H1 (cell line): ENCODE measurements at regions not wholly inside any gene's neighbourhood (a gene's known extent, or its start where the extent isn't known, plus 50 kb on each side); places are given as distances from the start of the nearest gene placed in this dataset.

Source experiments
- CTCF ChIA-PET: fragments of 300-600 bp; sonication (Branson Sonifier 250); formaldehyde crosslinking; loops from one replicate; lab custom pipeline; 2021; ENCODE audit not compliant: partially characterized antibody; lab: Charles Lee
- POLR2A ChIA-PET: fragments of 300-600 bp; sonication (Branson Sonifier 250); formaldehyde crosslinking; loops from one replicate; lab custom pipeline; 2021; ENCODE audit warnings: inconsistent platforms; ENCODE audit not compliant: partially characterized antibody; lab: Charles Lee
- DNase-seq, 2 experiments: peaks; one replicate each; pipeline versions ENCODE4 v3.0.0 to v3.0.0-alpha.2; 2010 to 2022; ENCODE audit warnings: low spot score in 2 of 2, low read depth in 1 of 2, mixed read lengths in 1 of 2
- FAIRE-seq: peaks from 2 replicates; lab custom pipeline; 2011; peaks lifted over from hg19 to GRCh38; lab: Jason Lieb, UNC
- H2AFZ ChIP-seq: 2 replicates; pipeline ENCODE4 v1.8.1; 2012; ENCODE audit warnings: low read length, inconsistent platforms
- H2AK5ac ChIP-seq: 2 replicates; pipeline ENCODE4 v1.6.1; 2013; ENCODE audit warnings: low read depth, low read length
- H2BK120ac ChIP-seq: replicated peaks from 2 replicates; pipeline ENCODE3; 2013; ENCODE audit warnings: low read depth, low read length, inconsistent platforms
- H2BK12ac ChIP-seq: 2 replicates; pipeline ENCODE4 v1.6.1; 2013; ENCODE audit warnings: low read depth, low read length
- H2BK15ac ChIP-seq: 2 replicates; pipeline ENCODE4 v1.6.1; 2013; ENCODE audit warnings: low read length
- H2BK20ac ChIP-seq: 2 replicates; pipeline ENCODE4 v1.6.1; 2013; ENCODE audit warnings: low read length
- H2BK5ac ChIP-seq: 2 replicates; pipeline ENCODE4 v1.6.1; 2013; ENCODE audit warnings: low read depth, low read length
- H3K14ac ChIP-seq: 2 replicates; pipeline ENCODE4 v1.6.1; 2013; ENCODE audit warnings: inconsistent platforms; ENCODE audit not compliant: insufficient read length
- H3K18ac ChIP-seq: 2 replicates; pipeline ENCODE4 v1.6.1; 2013; ENCODE audit warnings: low read length; ENCODE audit errors: extremely low read depth
- H3K23ac ChIP-seq: 2 replicates; pipeline ENCODE4 v1.6.1; 2013; ENCODE audit warnings: inconsistent platforms; ENCODE audit not compliant: insufficient read length
- H3K23me2 ChIP-seq: 2 replicates; pipeline ENCODE4 v1.6.1; 2013; ENCODE audit warnings: low read depth, low read length
- H3K27ac ChIP-seq: 2 replicates; pipeline ENCODE4 v1.6.1; 2011; ENCODE audit warnings: low read depth, low read length, inconsistent platforms
- H3K27me3 ChIP-seq, 4 experiments: replicated peaks in 1 of 4; 1 replicate in 1 of 4; 2 replicates in 3 of 4; pipeline versions ENCODE4 v1.6.1 to v1.8.1; 2011 to 2013; ENCODE audit warnings: low read length in 3 of 4, mild to moderate bottlenecking in 3 of 4, inconsistent platforms in 2 of 4, mixed read lengths in 2 of 4, moderate library complexity in 1 of 4; ENCODE audit not compliant: control insufficient read depth in 3 of 4, insufficient read depth in 3 of 4; ENCODE audit errors: extremely low read depth in 1 of 4
- H3K36me3 ChIP-seq, 4 experiments: 2 replicates each; pipeline versions ENCODE4 v1.6.1 to v1.8.1; 2011 to 2013; ENCODE audit warnings: mild to moderate bottlenecking in 4 of 4, low read length in 3 of 4, moderate library complexity in 2 of 4, control low read depth in 1 of 4, inconsistent platforms in 1 of 4; ENCODE audit not compliant: insufficient read depth in 4 of 4, control insufficient read depth in 2 of 4
- H3K4ac ChIP-seq: replicated peaks from 2 replicates; pipeline ENCODE3; 2013; ENCODE audit warnings: low read length, low read depth, mixed read lengths, inconsistent platforms; ENCODE audit not compliant: insufficient read length
- H3K4me1 ChIP-seq, 4 experiments: replicated peaks in 1 of 4; 1 replicate in 1 of 4; 2 replicates in 3 of 4; pipeline versions ENCODE4 v1.6.1 to v1.8.1; 2011 to 2013; ENCODE audit warnings: low read length in 3 of 4, inconsistent platforms in 2 of 4, mixed read lengths in 1 of 4; ENCODE audit not compliant: insufficient read depth in 4 of 4, control insufficient read depth in 3 of 4
- H3K4me2 ChIP-seq, 2 experiments: 2 replicates each; pipeline versions ENCODE4 v1.6.1 to v1.8.1; 2011 to 2013; ENCODE audit warnings: low read depth in 2 of 2, low read length in 2 of 2, control low read depth in 1 of 2, inconsistent platforms in 1 of 2, mild to moderate bottlenecking in 1 of 2; ENCODE audit not compliant: insufficient read depth in 1 of 2
- H3K4me3 ChIP-seq, 4 experiments: fragments of 200-600, 300-600 bp in 1 of 4; sonication (generic), shearing (Covaris generic), sonication (Bioruptor Twin) in 1 of 4; 2 replicates each; pipeline versions ENCODE4 v1.5.1 to v1.8.1; 2011 to 2016; ENCODE audit warnings: low read length in 4 of 4, low read depth in 3 of 4, control low read depth in 2 of 4, inconsistent platforms in 2 of 4, mild to moderate bottlenecking in 2 of 4, mixed read lengths in 1 of 4, moderate library complexity in 1 of 4; ENCODE audit not compliant: insufficient read depth in 2 of 4; ENCODE audit errors: extremely low read depth in 1 of 4
- H3K56ac ChIP-seq: replicated peaks from 2 replicates; pipeline ENCODE3; 2013; ENCODE audit warnings: low read depth, mild to moderate bottlenecking, mixed read lengths, low read length, inconsistent platforms; ENCODE audit not compliant: insufficient read length
- H3K79me1 ChIP-seq: 2 replicates; pipeline ENCODE4 v1.6.1; 2013; ENCODE audit warnings: low read depth, low read length, control low read depth
- H3K79me2 ChIP-seq, 2 experiments: 2 replicates each; pipeline versions ENCODE4 v1.6.1 to v1.8.1; 2012 to 2013; ENCODE audit warnings: low read length in 2 of 2, mild to moderate bottlenecking in 2 of 2, inconsistent platforms in 1 of 2; ENCODE audit not compliant: insufficient read depth in 2 of 2, control insufficient read depth in 1 of 2
- H3K9ac ChIP-seq, 4 experiments: replicated peaks in 1 of 4; 1 replicate in 1 of 4; 2 replicates in 3 of 4; pipeline versions ENCODE4 v1.6.1 to v1.8.1; 2011 to 2013; ENCODE audit warnings: low read depth in 3 of 4, low read length in 3 of 4, control low read depth in 2 of 4, mild to moderate bottlenecking in 2 of 4, moderate library complexity in 2 of 4, inconsistent platforms in 1 of 4; ENCODE audit errors: extremely low read depth in 1 of 4
- H3K9me3 ChIP-seq, 2 experiments: 2 replicates each; pipeline versions ENCODE4 v1.6.1 to v1.8.1; 2012 to 2013; ENCODE audit warnings: mild to moderate bottlenecking in 2 of 2, moderate library complexity in 2 of 2, control low read depth in 1 of 2, inconsistent platforms in 1 of 2, low read depth in 1 of 2, low read length in 1 of 2, mixed read lengths in 1 of 2; ENCODE audit not compliant: insufficient read depth in 2 of 2
- H4K20me1 ChIP-seq, 2 experiments: replicated peaks in 1 of 2; 2 replicates each; pipeline versions ENCODE3 to v1.8.1; 2011 to 2013; ENCODE audit warnings: inconsistent platforms in 2 of 2, low read length in 2 of 2, mild to moderate bottlenecking in 1 of 2; ENCODE audit not compliant: insufficient read depth in 2 of 2, control insufficient read depth in 1 of 2
- H4K5ac ChIP-seq: 2 replicates; pipeline ENCODE4 v1.6.1; 2013; ENCODE audit warnings: low read length, low read depth, mixed read lengths, inconsistent platforms; ENCODE audit not compliant: insufficient read length
- H4K8ac ChIP-seq: 2 replicates; pipeline ENCODE4 v1.8.0; 2013; ENCODE audit warnings: mild to moderate bottlenecking, moderate library complexity, low read length, inconsistent platforms; ENCODE audit not compliant: insufficient read depth; ENCODE audit errors: extremely low read depth
- H4K91ac ChIP-seq: replicated peaks from 2 replicates; pipeline ENCODE3; 2013; ENCODE audit warnings: low read length, mixed read lengths, inconsistent platforms; ENCODE audit not compliant: insufficient read length
- E2F6 ChIP-seq: IDR thresholded peaks from 2 replicates; pipeline ENCODE4 v1.6.1; 2012; ENCODE audit warnings: inconsistent platforms
- TBP ChIP-seq: IDR thresholded peaks from 2 replicates; pipeline ENCODE4 v1.6.1; 2011; ENCODE audit warnings: low read depth, low read length, improper control_type of control experiment
- WGBS, 2 experiments: shearing (Covaris generic) in 1 of 2; methylation state at CpG; one replicate each; pipeline versions ENCODE4 v1.1.6 to v1.1.7; 2013 to 2015; ENCODE audit warnings: low lambda C conversion rate in 2 of 2, mixed read lengths in 2 of 2, inconsistent platforms in 1 of 2, low coverage in 1 of 2, missing lambda C conversion rate in 1 of 2; ENCODE audit not compliant: insufficient replicate concordance in 2 of 2, insufficient coverage in 1 of 2, insufficient read length in 1 of 2; ENCODE audit errors: extremely low coverage in 1 of 2, missing lambda C conversion rate in 1 of 2; 5-methylcytosine and 5-hydroxymethylcytosine counted together

DNA sequence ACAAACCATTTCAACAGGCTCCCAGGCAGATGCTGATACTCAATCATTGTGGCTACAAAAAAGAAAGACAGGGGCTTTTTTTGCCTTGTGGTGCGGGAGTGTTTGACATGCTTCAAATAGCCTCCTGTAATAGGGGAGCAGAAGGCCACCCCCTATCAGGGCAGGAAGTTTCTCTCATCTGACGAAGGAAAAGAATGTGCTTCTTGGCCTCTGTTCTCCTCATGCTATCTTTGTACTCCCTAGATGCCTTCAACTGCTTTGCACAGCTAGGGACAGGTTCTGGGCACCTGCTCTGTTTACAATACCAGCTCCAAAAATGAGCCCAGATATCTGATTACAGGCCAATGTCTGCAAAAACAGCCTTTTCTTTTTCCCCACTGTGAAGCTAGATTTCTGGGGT is 391.1 kb downstream of the STIM2 start:
- Histone ChIP-seq H3K36me3 (no peaks in the 10 kb centered on the region), H2AFZ (no peak overlapping the region; the same call in 1 of the 2 replicates), H3K14ac (no peak overlapping the region), H2BK20ac (no peak overlapping the region), H3K4ac (no peak overlapping the region), H3K4me3 (no peak overlapping the region), H4K20me1 (no peaks in the 10 kb centered on the region), H3K27me3 (no peaks in the 10 kb centered on the region), H2BK15ac (no peak overlapping the region), H2AK5ac (no peak overlapping the region), H4K8ac (no peak overlapping the region), H3K27ac (no peak overlapping the region), H3K4me2 (no peak overlapping the region), H2BK120ac (no peak overlapping the region), H4K91ac (no peak overlapping the region), H3K9ac (no peak overlapping the region), H3K18ac (no peak overlapping the region), H3K79me1 (no peaks in the 10 kb centered on the region), H3K79me2 (no peaks in the 10 kb centered on the region), H2BK5ac (no peak overlapping the region), H3K9me3 (no peaks in the 10 kb centered on the region), H3K23me2 (no peaks in the 10 kb centered on the region), H2BK12ac (no peak overlapping the region), H3K23ac (no peak overlapping the region), H3K56ac (no peak overlapping the region), H3K4me1 (peaks cover 0 to 5% (median 1%) of the 10 kb centered on the region in 4 experiments; a peak in 2 of 7 replicates), H4K5ac (no peak overlapping the region)
- DNase-seq (no peak), FAIRE-seq (no peak)
- CTCF ChIA-PET = no interaction called here
- TF ChIP-seq TBP = no peak
- TF ChIP-seq E2F6 = 0 out of 2 replicates have a peak, but pooled peaks have one; percentile 21
- WGBS, 2 experiments = 80% methylated on average over 2 of the region's 2 CpGs; no CpG with 5 or more reads in 1 of the 2 experiments
- POLR2A ChIA-PET = no interaction called here
